Cardiac fibroblast (primary cell): ENCODE measurements at regions not wholly inside any gene's neighbourhood (a gene's known extent, or its start where the extent isn't known, plus 50 kb on each side); places are given as distances from the start of the nearest gene placed in this dataset.

Experiments
- DNase-seq, 2 donors: peaks; one replicate each; pipeline versions ENCODE4 v3.0.0 to v3.0.0-alpha.2; 2010; ENCODE audit warnings: low read depth in 2 of 2
- H3K4me3 ChIP-seq, 2 donors: replicated peaks in 1 of 2; 1 replicate in 1 of 2; 2 replicates in 1 of 2; pipeline ENCODE4 v1.5.1; 2011; ENCODE audit warnings: low read depth in 2 of 2, low read length in 2 of 2, mild to moderate bottlenecking in 2 of 2, moderate library complexity in 1 of 2
- TF ChIP-seq, protein P1 (sequence below): IDR thresholded peaks from one replicate; pipeline ENCODE4 v1.5.1; 2011; ENCODE audit warnings: low read depth, mild to moderate bottlenecking, low read length, inconsistent platforms

DNA sequence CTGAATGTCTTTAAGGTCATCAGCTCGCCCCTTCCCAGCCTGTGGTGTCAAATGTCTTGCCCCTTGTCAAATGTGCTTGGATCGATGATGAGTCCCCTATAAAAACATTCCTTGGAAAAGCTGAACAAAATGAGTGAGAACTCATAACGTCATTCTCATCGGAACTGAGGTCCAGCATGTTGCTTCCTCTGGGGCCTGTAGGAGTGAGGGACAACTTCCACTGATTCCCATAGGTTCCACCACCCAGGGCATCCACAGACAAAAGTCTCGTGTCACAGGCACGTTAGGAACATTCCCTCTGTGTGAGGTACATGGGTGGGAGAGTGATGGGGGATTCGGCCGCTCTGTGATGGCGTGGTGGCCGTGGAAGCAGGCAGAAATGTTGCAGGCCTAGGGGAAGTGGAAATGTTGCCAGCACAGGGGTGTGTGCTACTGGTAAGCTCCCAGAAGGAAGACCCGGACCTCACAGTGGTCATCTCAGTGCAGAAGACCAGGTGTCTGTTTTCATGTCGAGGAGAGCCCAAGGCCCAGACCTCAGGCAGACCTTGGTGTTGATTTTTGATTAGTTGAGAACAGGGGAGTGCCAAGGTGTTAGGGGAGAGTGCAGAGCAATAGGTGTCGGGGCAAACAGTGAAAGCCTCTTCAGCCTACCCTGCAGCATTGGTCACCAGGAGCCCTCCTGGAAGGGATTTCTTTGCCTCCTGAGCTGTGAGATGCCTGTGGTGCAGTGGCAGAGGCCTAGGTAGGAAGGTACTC is 96.8 kb downstream of the SNRPN start:
- no peak overlapping the region for H3K4me3 ChIP-seq
- TF ChIP-seq, protein P1, sequence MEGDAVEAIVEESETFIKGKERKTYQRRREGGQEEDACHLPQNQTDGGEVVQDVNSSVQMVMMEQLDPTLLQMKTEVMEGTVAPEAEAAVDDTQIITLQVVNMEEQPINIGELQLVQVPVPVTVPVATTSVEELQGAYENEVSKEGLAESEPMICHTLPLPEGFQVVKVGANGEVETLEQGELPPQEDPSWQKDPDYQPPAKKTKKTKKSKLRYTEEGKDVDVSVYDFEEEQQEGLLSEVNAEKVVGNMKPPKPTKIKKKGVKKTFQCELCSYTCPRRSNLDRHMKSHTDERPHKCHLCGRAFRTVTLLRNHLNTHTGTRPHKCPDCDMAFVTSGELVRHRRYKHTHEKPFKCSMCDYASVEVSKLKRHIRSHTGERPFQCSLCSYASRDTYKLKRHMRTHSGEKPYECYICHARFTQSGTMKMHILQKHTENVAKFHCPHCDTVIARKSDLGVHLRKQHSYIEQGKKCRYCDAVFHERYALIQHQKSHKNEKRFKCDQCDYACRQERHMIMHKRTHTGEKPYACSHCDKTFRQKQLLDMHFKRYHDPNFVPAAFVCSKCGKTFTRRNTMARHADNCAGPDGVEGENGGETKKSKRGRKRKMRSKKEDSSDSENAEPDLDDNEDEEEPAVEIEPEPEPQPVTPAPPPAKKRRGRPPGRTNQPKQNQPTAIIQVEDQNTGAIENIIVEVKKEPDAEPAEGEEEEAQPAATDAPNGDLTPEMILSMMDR: no peak
- no peak for DNase-seq

DNA sequence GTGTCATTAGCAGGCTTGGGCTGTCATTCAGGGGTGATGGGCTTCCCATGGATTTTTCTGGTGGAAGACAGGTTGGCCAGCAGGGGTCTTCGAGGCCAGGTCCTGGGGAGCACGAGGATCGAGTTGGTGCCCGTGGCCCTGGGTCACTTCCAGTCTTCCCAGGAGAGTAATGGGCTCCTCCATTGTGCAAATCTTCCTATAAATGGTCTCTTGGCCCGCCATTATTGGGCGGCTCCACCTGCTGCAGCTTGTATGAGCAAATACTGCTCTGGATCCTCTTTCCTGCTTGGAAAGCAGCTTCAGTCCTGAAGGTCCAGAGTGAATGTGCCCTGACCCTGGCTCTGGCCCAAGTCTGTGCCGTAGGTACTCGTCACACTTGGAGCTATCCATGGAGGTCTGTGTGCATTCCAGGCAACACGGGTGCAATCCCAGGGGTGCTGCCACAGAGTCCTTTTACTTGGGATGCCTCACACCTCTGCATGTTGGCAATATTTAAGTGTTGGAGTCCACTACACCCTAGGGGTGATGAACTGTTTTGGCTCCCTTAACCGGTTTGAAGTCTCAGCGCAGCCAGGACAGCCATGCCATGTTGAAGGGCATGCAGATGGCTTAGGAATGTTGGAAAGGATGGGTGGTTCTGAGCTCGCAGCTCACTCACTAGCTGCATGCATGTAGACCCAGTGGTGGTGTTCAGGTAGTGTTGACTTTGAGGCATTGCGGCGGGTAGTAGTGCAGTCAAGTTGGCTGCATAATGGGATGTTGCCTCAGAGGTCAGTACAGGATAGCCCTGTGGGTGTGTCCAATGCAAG is 97.6 kb downstream of the SNRPN start:
- no peak for DNase-seq
- H3K4me3 ChIP-seq: no peak overlapping the region
- TF ChIP-seq, protein P1: no peak

DNA sequence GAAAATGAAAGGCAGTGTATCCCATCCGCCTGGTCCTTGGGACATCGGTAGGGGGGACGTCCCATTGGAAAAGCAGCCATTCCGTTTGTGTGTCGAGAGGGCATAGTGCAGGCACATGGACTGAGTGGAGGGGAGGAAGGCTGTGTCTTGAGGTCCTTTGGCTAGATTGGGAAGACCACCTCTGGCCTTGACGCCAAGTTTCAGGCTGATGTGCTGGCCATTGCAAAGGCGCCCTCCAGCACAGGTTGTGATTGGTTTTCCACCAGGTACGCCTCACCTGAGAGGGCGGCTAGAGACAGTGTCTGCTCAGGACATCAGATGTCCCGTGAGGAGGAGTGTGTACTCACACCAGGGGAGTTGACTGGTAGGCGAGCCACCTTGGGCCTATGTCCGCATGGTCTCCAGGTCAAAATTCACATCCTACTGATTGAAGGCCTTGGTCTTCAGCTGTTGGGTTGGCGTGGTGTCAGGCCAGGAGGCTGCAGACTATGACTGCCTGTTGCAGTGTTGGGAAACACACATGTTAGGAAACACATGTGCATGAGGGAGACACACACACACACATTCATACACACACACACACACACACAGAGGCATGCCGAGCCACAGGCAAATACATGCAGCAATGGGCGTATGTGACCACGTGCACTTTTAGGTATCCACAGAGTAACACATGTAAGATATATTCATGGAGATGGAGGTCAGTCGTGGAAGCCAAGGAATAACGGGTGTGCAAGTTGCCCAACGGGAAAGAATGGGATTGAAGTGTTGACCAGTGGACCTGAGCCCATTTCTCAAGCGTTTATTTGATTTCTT is 98.4 kb downstream of the SNRPN start:
- no peak for DNase-seq
- no peak overlapping the region for H3K4me3 ChIP-seq
- TF ChIP-seq, protein P1: no peak

DNA sequence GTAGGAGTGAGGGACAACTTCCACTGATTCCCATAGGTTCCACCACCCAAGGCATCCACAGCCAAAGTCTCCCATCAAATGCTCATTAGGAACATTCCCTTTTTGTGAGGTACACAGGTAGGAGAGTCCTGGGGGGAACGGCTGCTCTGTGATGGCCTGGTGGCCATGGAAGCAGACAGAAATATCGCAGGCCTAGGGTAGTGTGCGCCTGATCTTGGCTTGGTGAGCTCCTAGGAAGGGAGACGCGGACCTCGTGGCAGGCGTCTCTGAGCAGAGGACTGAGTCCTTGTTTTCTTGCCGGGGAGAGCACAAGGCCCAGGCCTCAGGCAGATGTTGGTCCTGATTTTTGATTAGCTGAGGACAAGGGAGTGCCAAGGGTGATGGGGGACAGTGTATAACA is 99.5 kb downstream of the SNRPN start:
- TF ChIP-seq, protein P1: no peak
- DNase-seq: no peak
- no peak overlapping the region for H3K4me3 ChIP-seq

DNA sequence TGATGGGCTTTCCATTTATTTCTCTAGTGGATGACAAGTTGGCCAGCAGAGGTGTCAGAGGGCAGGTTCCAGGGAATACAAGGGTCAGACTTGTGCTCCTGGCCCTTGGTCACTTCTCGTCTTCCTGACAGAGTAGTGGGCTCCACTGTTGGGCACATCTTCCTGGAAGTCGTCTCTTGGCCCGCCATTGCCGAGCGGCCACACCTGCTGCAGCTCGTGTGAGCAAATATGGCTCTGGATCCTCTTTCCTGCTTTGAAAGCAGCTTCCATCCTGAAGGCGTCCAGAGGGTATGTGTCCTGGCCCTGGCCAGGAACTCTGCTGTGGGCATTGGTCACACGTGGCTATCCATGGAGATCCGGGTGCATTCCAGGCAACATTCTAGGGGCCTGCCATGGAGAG is 100.2 kb downstream of the SNRPN start:
- DNase-seq: no peak
- TF ChIP-seq, protein P1: no peak
- no peak overlapping the region for H3K4me3 ChIP-seq

DNA sequence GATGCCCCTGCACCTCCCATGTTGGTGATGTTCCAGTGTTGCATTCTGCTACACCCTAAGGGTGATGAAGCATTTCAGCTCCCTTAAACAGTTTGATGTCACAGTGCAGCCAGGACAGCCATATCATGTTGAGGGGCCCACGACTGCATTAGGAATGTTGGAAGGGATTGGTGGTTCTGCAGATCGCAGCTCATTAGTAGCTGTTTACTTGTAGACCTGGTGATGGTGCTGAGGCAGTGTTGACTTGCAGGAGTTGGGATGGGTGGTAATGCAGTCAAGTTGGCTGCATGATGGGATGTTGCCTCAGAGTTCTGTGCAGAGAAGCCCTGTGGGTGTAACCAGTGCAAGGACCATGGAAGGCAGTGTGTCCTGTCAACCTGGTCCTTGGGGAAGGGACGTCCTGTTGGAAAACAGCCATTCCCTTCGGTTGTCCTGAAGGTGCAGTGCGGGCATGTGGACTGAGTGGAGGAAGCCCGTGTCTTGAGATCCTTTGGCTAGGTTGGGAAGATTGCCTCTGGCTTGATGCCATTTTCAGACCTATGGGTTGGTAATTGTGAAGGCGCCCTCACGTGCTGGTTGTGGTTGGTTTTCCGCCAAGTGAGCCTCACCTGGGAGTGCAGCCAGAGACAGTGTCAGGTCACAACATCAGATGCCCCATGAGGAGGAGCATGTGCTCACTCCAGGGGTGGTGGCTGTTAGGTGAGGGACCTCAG is 100.7 kb downstream of the SNRPN start:
- TF ChIP-seq, protein P1: no peak
- DNase-seq: no peak
- no peak overlapping the region for H3K4me3 ChIP-seq
